OCI-LY1 (cell line): ENCODE measurements at regions not wholly inside any gene's neighbourhood (a gene's known extent, or its start where the extent isn't known, plus 50 kb on each side); places are given as distances from the start of the nearest gene placed in this dataset.

Experiments
- H2AFZ ChIP-seq: fragments of 200-600 bp; sonication (generic), shearing (Covaris generic); 2 replicates; pipeline ENCODE4 v1.6.0; 2014; ENCODE audit warnings: antibody characterized with exemption, mild to moderate bottlenecking, low read length
- H3F3A ChIP-seq: fragments of 200-600 bp; sonication (generic), shearing (Covaris generic); 2 replicates; pipeline ENCODE4 v1.6.0; 2014; ENCODE audit warnings: mild to moderate bottlenecking, antibody characterized with exemption, low read length, moderate library complexity; ENCODE audit not compliant: insufficient read depth
- H3K27ac ChIP-seq: fragments of 200-600 bp; sonication (generic); 2 replicates; pipeline ENCODE4 v1.5.1; 2014; ENCODE audit warnings: low read length, mixed run types, mild to moderate bottlenecking, low read depth; ENCODE audit not compliant: poor library complexity, severe bottlenecking
- H3K27me3 ChIP-seq: fragments of 200-600 bp; sonication (generic); 2 replicates; pipeline ENCODE4 v1.6.0; 2014; ENCODE audit warnings: antibody characterized with exemption, mild to moderate bottlenecking, low read length, moderate library complexity; ENCODE audit not compliant: insufficient read depth
- H3K36me3 ChIP-seq: fragments of 200-600 bp; sonication (generic); 2 replicates; pipeline ENCODE4 v1.6.1; 2014; ENCODE audit warnings: mild to moderate bottlenecking, antibody characterized with exemption, low read length, moderate library complexity, mixed read lengths; ENCODE audit not compliant: insufficient read depth
- H3K4me1 ChIP-seq: fragments of 200-600 bp; sonication (generic); 2 replicates; pipeline ENCODE4 v1.5.1; 2014; ENCODE audit warnings: mild to moderate bottlenecking, low read length, moderate library complexity; ENCODE audit not compliant: insufficient read depth, severe bottlenecking
- H3K4me2 ChIP-seq: fragments of 200-600 bp; sonication (generic), shearing (Covaris generic); 2 replicates; pipeline ENCODE4 v1.6.1; 2014; ENCODE audit warnings: low read length
- H3K4me3 ChIP-seq: fragments of 200-600 bp; sonication (generic); 2 replicates; pipeline ENCODE4 v1.5.1; 2014; ENCODE audit warnings: low read length, low read depth, mild to moderate bottlenecking, mixed read lengths; ENCODE audit not compliant: poor library complexity, severe bottlenecking
- H3K79me2 ChIP-seq: fragments of 200-600 bp; shearing (Covaris generic); 2 replicates; pipeline ENCODE4 v1.6.1; 2016; ENCODE audit warnings: mixed run types, low read length, mixed read lengths; ENCODE audit not compliant: insufficient read depth
- H3K9ac ChIP-seq: fragments of 200-600 bp; sonication (generic), shearing (Covaris generic); 2 replicates; pipeline ENCODE4 v1.6.1; 2014; ENCODE audit warnings: mild to moderate bottlenecking, low read length, mixed read lengths
- H3K9me2 ChIP-seq: fragments of 200-600 bp; sonication (generic), shearing (Covaris generic); 2 replicates; pipeline ENCODE4 v1.6.1; 2014; ENCODE audit warnings: low read depth, mild to moderate bottlenecking, low read length, mixed read lengths
- H3K9me3 ChIP-seq: fragments of 200-600 bp; shearing (Covaris generic); 2 replicates; pipeline ENCODE4 v1.6.1; 2014; ENCODE audit warnings: low read length, mixed read lengths
- H4K20me1 ChIP-seq: fragments of 200-600 bp; sonication (generic), shearing (Covaris generic); 2 replicates; pipeline ENCODE4 v1.6.0; 2016; ENCODE audit warnings: mild to moderate bottlenecking, low read length; ENCODE audit not compliant: insufficient read depth
- EZH2 ChIP-seq: fragments of 200-600 bp; sonication (generic), shearing (Covaris generic); IDR thresholded peaks from 2 replicates; pipeline ENCODE4 v1.8.0; 2017; ENCODE audit warnings: borderline replicate concordance, mixed run types, mild to moderate bottlenecking, antibody characterized with exemption, low read length, moderate library complexity, mixed read lengths
- TF ChIP-seq, protein P1 (sequence below): fragments of 200-600 bp; sonication (generic), shearing (Covaris generic); IDR thresholded peaks from 2 replicates; pipeline ENCODE4 v1.5.1; 2017; ENCODE audit warnings: mild to moderate bottlenecking, antibody characterized with exemption, low read length, moderate library complexity, mixed read lengths

GRCh38 chr4:18403327-18403726 lies 381.8 kb upstream of the LCORL start:
- Histone ChIP-seq H3F3A (no peaks in the 10 kb centered on the region), H3K36me3 (no peaks in the 10 kb centered on the region), H3K79me2 (no peaks in the 10 kb centered on the region), H3K9ac (no peak overlapping the region), H3K4me3 (no peak overlapping the region), H3K4me1 (no peaks in the 10 kb centered on the region), H2AFZ (no peak overlapping the region), H3K4me2 (no peak overlapping the region), H4K20me1 (no peaks in the 10 kb centered on the region), H3K27ac (no peak overlapping the region), H3K9me3 (no peaks in the 10 kb centered on the region), H3K27me3 (no peaks in the 10 kb centered on the region), H3K9me2 (no peaks in the 10 kb centered on the region)
- TF ChIP-seq, protein P1, sequence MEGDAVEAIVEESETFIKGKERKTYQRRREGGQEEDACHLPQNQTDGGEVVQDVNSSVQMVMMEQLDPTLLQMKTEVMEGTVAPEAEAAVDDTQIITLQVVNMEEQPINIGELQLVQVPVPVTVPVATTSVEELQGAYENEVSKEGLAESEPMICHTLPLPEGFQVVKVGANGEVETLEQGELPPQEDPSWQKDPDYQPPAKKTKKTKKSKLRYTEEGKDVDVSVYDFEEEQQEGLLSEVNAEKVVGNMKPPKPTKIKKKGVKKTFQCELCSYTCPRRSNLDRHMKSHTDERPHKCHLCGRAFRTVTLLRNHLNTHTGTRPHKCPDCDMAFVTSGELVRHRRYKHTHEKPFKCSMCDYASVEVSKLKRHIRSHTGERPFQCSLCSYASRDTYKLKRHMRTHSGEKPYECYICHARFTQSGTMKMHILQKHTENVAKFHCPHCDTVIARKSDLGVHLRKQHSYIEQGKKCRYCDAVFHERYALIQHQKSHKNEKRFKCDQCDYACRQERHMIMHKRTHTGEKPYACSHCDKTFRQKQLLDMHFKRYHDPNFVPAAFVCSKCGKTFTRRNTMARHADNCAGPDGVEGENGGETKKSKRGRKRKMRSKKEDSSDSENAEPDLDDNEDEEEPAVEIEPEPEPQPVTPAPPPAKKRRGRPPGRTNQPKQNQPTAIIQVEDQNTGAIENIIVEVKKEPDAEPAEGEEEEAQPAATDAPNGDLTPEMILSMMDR, result no peak

DNA sequence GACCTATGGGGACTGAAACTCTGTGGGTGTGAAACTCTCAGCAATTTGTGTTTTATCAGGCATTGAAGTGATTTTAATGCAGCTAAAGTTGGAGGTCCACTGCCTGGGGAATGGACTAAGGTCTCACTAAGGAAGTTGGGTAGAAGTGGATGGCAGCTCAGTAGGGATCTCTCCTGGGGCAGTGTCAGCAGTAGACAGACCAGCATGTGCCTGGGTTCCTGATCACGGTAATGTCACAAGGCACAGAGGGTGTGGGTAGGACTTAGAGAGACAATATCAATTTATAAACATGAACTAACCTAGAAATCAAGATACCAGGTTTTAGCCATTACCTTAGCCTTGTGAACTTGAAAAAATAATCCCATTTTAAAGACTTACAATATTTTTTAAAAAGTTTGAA lies 380.3 kb upstream of the LCORL start:
- H2AFZ ChIP-seq, result no peak overlapping the region
- no peaks in the 10 kb centered on the region for H3K4me1 ChIP-seq
- no peak overlapping the region for H3K4me3 ChIP-seq
- no peaks in the 10 kb centered on the region for H3K79me2 ChIP-seq
- H3K4me2 ChIP-seq, result no peak overlapping the region
- H3K27me3 ChIP-seq, result no peaks in the 10 kb centered on the region
- TF ChIP-seq, protein P1, result no peak
- no peak for TF ChIP-seq EZH2
- H3K9me2 ChIP-seq, result no peaks in the 10 kb centered on the region
- no peaks in the 10 kb centered on the region for H3K36me3 ChIP-seq
- H4K20me1 ChIP-seq, result no peaks in the 10 kb centered on the region
- no peaks in the 10 kb centered on the region for H3F3A ChIP-seq
- H3K9me3 ChIP-seq, result no peaks in the 10 kb centered on the region
- no peak overlapping the region for H3K27ac ChIP-seq
- H3K9ac ChIP-seq, result no peak overlapping the region

GRCh38 chr4:18401425-18401824 lies 379.9 kb upstream of the LCORL start:
- H3K79me2 ChIP-seq, result no peaks in the 10 kb centered on the region
- no peak overlapping the region for H3K4me3 ChIP-seq
- H3K9me3 ChIP-seq, result no peaks in the 10 kb centered on the region

More at GRCh38 chr4:18401425-18401824, 379.9 kb upstream of the LCORL start:
- Histone ChIP-seq H3K4me2 (no peak overlapping the region), H3K27me3 (no peaks in the 10 kb centered on the region), H4K20me1 (no peaks in the 10 kb centered on the region), H2AFZ (no peak overlapping the region), H3K4me1 (no peaks in the 10 kb centered on the region), H3K9me2 (no peaks in the 10 kb centered on the region), H3K9ac (no peak overlapping the region), H3K27ac (no peak overlapping the region), H3F3A (no peaks in the 10 kb centered on the region), H3K36me3 (no peaks in the 10 kb centered on the region)
- TF ChIP-seq EZH2, result no peak
- TF ChIP-seq, protein P1, result no peak
